ENCODE measurements at regions not wholly inside any gene's neighbourhood (a gene's known extent, or its start where the extent isn't known, plus 50 kb on each side); places are given as distances from the start of the nearest gene placed in this dataset.

GRCh38 chr11:112581747-112582146 is 321.1 kb upstream of the PLET1 start:
- Histone ChIP-seq H3K27me3 (ENCODE audit: control insufficient read depth, insufficient read depth, low read length) (peaks cover 3% of the 10 kb centered on the region), H3K4me3 (ENCODE audit: low read depth, low read length) (no peak overlapping the region), H3K36me3 (ENCODE audit: control insufficient read depth, insufficient read depth, low read length) (no peaks in the 10 kb centered on the region)
- no peak for DNase-seq (ENCODE audit: low read depth)
- no peak for TF ChIP-seq CTCF (IDR thresholded peaks at IDR 0.05; ENCODE audit: insufficient read depth, low read length, poor library complexity, severe bottlenecking)

- H3K36me3 ChIP-seq (ENCODE audit: control insufficient read depth, insufficient read depth, low read length): no peaks in the 10 kb centered on the region
- no peak for DNase-seq (ENCODE audit: low read depth)
- no peak for TF ChIP-seq CTCF (IDR thresholded peaks at IDR 0.05; ENCODE audit: insufficient read depth, low read length, poor library complexity, severe bottlenecking)
- H3K27me3 ChIP-seq (ENCODE audit: control insufficient read depth, insufficient read depth, low read length): peaks cover 3% of the 10 kb centered on the region
- H3K4me3 ChIP-seq (ENCODE audit: low read depth, low read length): no peak overlapping the region
Measured at GRCh38 chr11:112582366-112582765, 321.7 kb upstream of the PLET1 start.

GRCh38 chr11:112583261-112583893 is 322.7 kb upstream of the PLET1 start:
- no peak for TF ChIP-seq CTCF (IDR thresholded peaks at IDR 0.05; ENCODE audit: insufficient read depth, low read length, poor library complexity, severe bottlenecking)
- no peak for DNase-seq (ENCODE audit: low read depth)
- H3K27me3 ChIP-seq (ENCODE audit: control insufficient read depth, insufficient read depth, low read length): peaks cover 3% of the 10 kb centered on the region

GRCh38 chr11:112584672-112585071 is 324.0 kb upstream of the PLET1 start:
- DNase-seq (ENCODE audit: low read depth): no peak
- peaks cover 3% of the 10 kb centered on the region for H3K27me3 ChIP-seq (ENCODE audit: control insufficient read depth, insufficient read depth, low read length)
- H3K36me3 ChIP-seq (ENCODE audit: control insufficient read depth, insufficient read depth, low read length): no peaks in the 10 kb centered on the region
- H3K4me3 ChIP-seq (ENCODE audit: low read depth, low read length): no peak overlapping the region
- TF ChIP-seq CTCF (IDR thresholded peaks at IDR 0.05; ENCODE audit: insufficient read depth, low read length, poor library complexity, severe bottlenecking): peak; percentile 8

More at GRCh38 chr11:112583261-112583893, 322.7 kb upstream of the PLET1 start:
- H3K4me3 ChIP-seq (ENCODE audit: low read depth, low read length): no peak overlapping the region
- H3K36me3 ChIP-seq (ENCODE audit: control insufficient read depth, insufficient read depth, low read length): no peaks in the 10 kb centered on the region

- H3K4me3 ChIP-seq (ENCODE audit: low read depth, low read length): no peak overlapping the region
- TF ChIP-seq CTCF (IDR thresholded peaks at IDR 0.05; ENCODE audit: insufficient read depth, low read length, poor library complexity, severe bottlenecking): no peak
- DNase-seq (ENCODE audit: low read depth): no peak
- H3K27me3 ChIP-seq (ENCODE audit: control insufficient read depth, insufficient read depth, low read length): peaks cover 3% of the 10 kb centered on the region
- no peaks in the 10 kb centered on the region for H3K36me3 ChIP-seq (ENCODE audit: control insufficient read depth, insufficient read depth, low read length)
Measured at GRCh38 chr11:112587664-112588063, 327.0 kb upstream of the PLET1 start.

- no peak overlapping the region for H3K4me3 ChIP-seq (ENCODE audit: low read depth, low read length)
- peaks cover 3% of the 10 kb centered on the region for H3K27me3 ChIP-seq (ENCODE audit: control insufficient read depth, insufficient read depth, low read length)
- peak; percentile 66 for TF ChIP-seq CTCF (IDR thresholded peaks at IDR 0.05; ENCODE audit: insufficient read depth, low read length, poor library complexity, severe bottlenecking)
- DNase-seq (ENCODE audit: low read depth): peak; percentile 44
- H3K36me3 ChIP-seq (ENCODE audit: control insufficient read depth, insufficient read depth, low read length): no peaks in the 10 kb centered on the region
Measured at GRCh38 chr11:112588252-112588694, 327.6 kb upstream of the PLET1 start.
